Osteoblast (primary cell): ENCODE measurements at regions not wholly inside any gene's neighbourhood (a gene's known extent, or its start where the extent isn't known, plus 50 kb on each side); places are given as distances from the start of the nearest gene placed in this dataset.

Experiments
- DNase-seq: peaks from one replicate; pipeline ENCODE4 v3.0.0; 2011; ENCODE audit warnings: low spot score, mixed read lengths; ENCODE audit not compliant: insufficient read length; ENCODE audit errors: missing footprints
- H2AFZ ChIP-seq: 2 replicates; pipeline ENCODE4 v1.6.0; 2011; ENCODE audit warnings: mild to moderate bottlenecking, low read length
- H3K27ac ChIP-seq: 2 replicates; pipeline ENCODE4 v1.5.1; 2011; ENCODE audit warnings: mild to moderate bottlenecking, low read depth, low read length, moderate library complexity
- H3K27me3 ChIP-seq: 2 replicates; pipeline ENCODE4 v1.6.0; 2012; ENCODE audit warnings: mild to moderate bottlenecking, control low read depth, inconsistent platforms, low read length, moderate library complexity; ENCODE audit not compliant: insufficient read depth
- H3K36me3 ChIP-seq: 2 replicates; pipeline ENCODE4 v1.5.1; 2011; ENCODE audit warnings: mild to moderate bottlenecking, low read length, control low read depth, moderate library complexity; ENCODE audit not compliant: insufficient read depth
- H3K4me1 ChIP-seq: 2 replicates; pipeline ENCODE4 v1.5.1; 2011; ENCODE audit warnings: mild to moderate bottlenecking, low read length, control low read depth, moderate library complexity; ENCODE audit not compliant: insufficient read depth
- H3K4me2 ChIP-seq: 2 replicates; pipeline ENCODE4 v1.6.0; 2011; ENCODE audit warnings: mild to moderate bottlenecking, low read length; ENCODE audit not compliant: insufficient read depth
- H3K4me3 ChIP-seq: fragments of 200-600 bp; sonication (generic); 3 replicates; pipeline ENCODE4 v1.5.1; 2012; ENCODE audit warnings: mild to moderate bottlenecking, low read length, inconsistent platforms; ENCODE audit not compliant: insufficient read depth
- H3K79me2 ChIP-seq: 2 replicates; pipeline ENCODE4 v1.6.0; 2012; ENCODE audit warnings: mild to moderate bottlenecking, low read length, control low read depth, inconsistent platforms; ENCODE audit not compliant: insufficient read depth
- H3K9me3 ChIP-seq: 2 replicates; pipeline ENCODE4 v1.5.1; 2011; ENCODE audit warnings: low read depth, low read length, control low read depth
- H4K20me1 ChIP-seq: 2 replicates; pipeline ENCODE4 v1.6.0; 2012; ENCODE audit warnings: mild to moderate bottlenecking, low read length, control low read depth; ENCODE audit not compliant: insufficient read depth
- TF ChIP-seq, protein P1 (sequence below): IDR thresholded peaks from 2 replicates; pipeline ENCODE4 v1.5.1; 2011; ENCODE audit warnings: mild to moderate bottlenecking, low read depth, low read length, moderate library complexity; ENCODE audit errors: extremely low read depth

DNA sequence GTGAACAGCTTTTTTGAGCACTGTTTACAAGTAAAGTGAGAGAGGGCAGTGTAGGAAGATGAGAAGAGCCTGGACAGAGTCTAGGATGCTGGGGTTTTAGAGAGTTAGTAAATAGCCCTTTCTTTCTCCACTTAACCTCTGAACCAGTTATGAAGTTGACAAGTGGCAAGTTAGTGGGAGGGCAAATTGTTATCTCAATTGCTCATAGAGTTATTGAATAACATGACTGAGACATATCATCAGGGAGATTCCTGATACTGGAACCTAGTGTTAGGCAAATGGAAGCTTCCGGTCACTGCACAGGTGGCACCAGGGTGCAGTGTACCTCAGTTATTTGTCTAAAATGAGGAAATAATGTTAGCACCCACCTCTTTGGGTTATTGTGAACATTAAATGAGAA is 57.8 kb upstream of the PTPN5 start:
- Histone ChIP-seq H2AFZ (no peak overlapping the region), H3K4me1 (no peaks in the 10 kb centered on the region), H3K9me3 (no peaks in the 10 kb centered on the region), H3K36me3 (no peaks in the 10 kb centered on the region), H3K79me2 (no peaks in the 10 kb centered on the region), H3K27ac (no peak overlapping the region), H3K4me3 (no peak overlapping the region), H3K27me3 (peaks cover 5% of the 10 kb centered on the region), H4K20me1 (no peaks in the 10 kb centered on the region), H3K4me2 (no peak overlapping the region)
- TF ChIP-seq, protein P1, sequence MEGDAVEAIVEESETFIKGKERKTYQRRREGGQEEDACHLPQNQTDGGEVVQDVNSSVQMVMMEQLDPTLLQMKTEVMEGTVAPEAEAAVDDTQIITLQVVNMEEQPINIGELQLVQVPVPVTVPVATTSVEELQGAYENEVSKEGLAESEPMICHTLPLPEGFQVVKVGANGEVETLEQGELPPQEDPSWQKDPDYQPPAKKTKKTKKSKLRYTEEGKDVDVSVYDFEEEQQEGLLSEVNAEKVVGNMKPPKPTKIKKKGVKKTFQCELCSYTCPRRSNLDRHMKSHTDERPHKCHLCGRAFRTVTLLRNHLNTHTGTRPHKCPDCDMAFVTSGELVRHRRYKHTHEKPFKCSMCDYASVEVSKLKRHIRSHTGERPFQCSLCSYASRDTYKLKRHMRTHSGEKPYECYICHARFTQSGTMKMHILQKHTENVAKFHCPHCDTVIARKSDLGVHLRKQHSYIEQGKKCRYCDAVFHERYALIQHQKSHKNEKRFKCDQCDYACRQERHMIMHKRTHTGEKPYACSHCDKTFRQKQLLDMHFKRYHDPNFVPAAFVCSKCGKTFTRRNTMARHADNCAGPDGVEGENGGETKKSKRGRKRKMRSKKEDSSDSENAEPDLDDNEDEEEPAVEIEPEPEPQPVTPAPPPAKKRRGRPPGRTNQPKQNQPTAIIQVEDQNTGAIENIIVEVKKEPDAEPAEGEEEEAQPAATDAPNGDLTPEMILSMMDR, result no peak
- DNase-seq, result no peak

DNA sequence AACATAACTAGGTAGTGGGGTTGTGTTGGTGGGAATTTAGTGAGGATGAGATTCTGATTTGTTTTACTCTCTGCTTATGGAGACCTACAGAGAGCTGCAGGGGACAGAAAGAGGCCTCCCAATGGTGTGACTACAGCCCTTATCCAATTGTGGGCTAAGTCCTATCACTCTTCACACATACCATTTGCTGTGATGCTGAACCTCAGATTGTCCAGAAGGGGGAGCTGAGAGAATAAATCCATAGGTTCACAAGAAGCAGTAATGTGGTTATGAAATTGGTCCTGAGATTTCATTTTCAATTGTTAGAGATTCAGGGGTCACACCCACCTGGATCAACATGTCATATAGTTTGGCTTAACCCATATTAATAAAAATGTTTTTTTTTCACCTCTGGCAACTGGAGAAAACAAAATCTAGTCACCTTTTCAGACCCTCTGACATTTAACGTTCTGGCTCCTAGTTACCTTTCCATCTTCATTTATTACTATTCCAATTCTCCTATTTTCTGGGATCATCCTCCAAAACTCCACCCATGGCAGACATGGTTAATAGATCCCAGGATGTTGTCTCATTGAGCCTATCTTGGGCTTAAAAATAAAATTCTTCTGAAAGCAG is 53.3 kb upstream of the PTPN5 start:
- peaks cover 5% of the 10 kb centered on the region for H3K27me3 ChIP-seq
- no peak overlapping the region for H2AFZ ChIP-seq

More for the DNA sequence above, 53.3 kb upstream of the PTPN5 start:
- no peak for DNase-seq
- Histone ChIP-seq H3K4me3 (no peak overlapping the region), H3K27ac (no peak overlapping the region), H3K4me1 (no peaks in the 10 kb centered on the region), H3K36me3 (no peaks in the 10 kb centered on the region), H4K20me1 (no peaks in the 10 kb centered on the region), H3K79me2 (no peaks in the 10 kb centered on the region), H3K4me2 (no peak overlapping the region), H3K9me3 (peaks cover 3% of the 10 kb centered on the region)
- TF ChIP-seq, protein P1, result peak; percentile 70
